Psoas muscle (tissue), 7 donors: ENCODE measurements at regions not wholly inside any gene's neighbourhood (a gene's known extent, or its start where the extent isn't known, plus 50 kb on each side); places are given as distances from the start of the nearest gene placed in this dataset.

Experiments
- ATAC-seq, 4 donors: fragments of 200-7000 bp; cut with Tn5 transposase; one replicate each; pipeline ENCODE4 v1.9.1; 2020; ENCODE audit warnings: moderate library complexity in 3 of 4, mild to moderate bottlenecking in 2 of 4
- DNase-seq, 2 donors: peaks; one replicate each; pipeline ENCODE4 v3.0.0-alpha.2; 2020
- H3K27ac ChIP-seq: fragments of 200-600 bp; one replicate; pipeline ENCODE4 v1.8.0; 2022
- H3K27me3 ChIP-seq, 3 donors: fragments of 200-600 bp in 1 of 3; one replicate each; pipeline versions ENCODE4 v1.6.1 to v1.8.0; 2013 to 2022; ENCODE audit warnings: low read length in 2 of 3, mild to moderate bottlenecking in 2 of 3, moderate library complexity in 1 of 3; ENCODE audit not compliant: insufficient read depth in 3 of 3
- H3K36me3 ChIP-seq, 2 donors: fragments of 200-600 bp in 1 of 2; one replicate each; pipeline versions ENCODE4 v1.6.1 to v1.8.0; 2013 to 2022; ENCODE audit warnings: low read depth in 1 of 2, mild to moderate bottlenecking in 1 of 2, moderate library complexity in 1 of 2; ENCODE audit not compliant: insufficient read depth in 1 of 2
- H3K4me1 ChIP-seq: fragments of 200-600 bp; one replicate; pipeline ENCODE4 v1.8.0; 2022
- H3K4me3 ChIP-seq: fragments of 200-600 bp; one replicate; pipeline ENCODE4 v1.8.0; 2022; ENCODE audit warnings: mild to moderate bottlenecking
- H3K9me3 ChIP-seq: fragments of 200-600 bp; one replicate; pipeline ENCODE4 v1.8.0; 2022
- CTCF ChIP-seq: fragments of 200-600 bp; IDR thresholded peaks from one replicate; pipeline ENCODE4 v1.8.0; 2022; ENCODE audit warnings: antibody characterized with exemption
- WGBS, 3 donors: extraction: QIAGEN DNeasy Blood & Tissue Kit; methylation state at CpG; one replicate each; pipeline versions ENCODE4 v1.1.6 to v1.1.7; 2013; 5-methylcytosine and 5-hydroxymethylcytosine counted together
- intact Hi-C, 2 donors: fragments of 100-400 bp; cut with DNase I; formaldehyde crosslinking; loops; one replicate each; pipeline versions ENCODE4 v1.11.0 to v1.14.2; 2022
- donor health status: healthy with polysubstance abuse.
- donor health status: DM: no; HTN: no; CAD: no; lungs with moderate emphysema.
- donor health status: Bipolar disorder and iron deficiency.
- donor health status: healthy.
- donor health status: DM: yes; HTN: yes; CAD: no.
- donor health status: DM: no; HTN: no; CAD: no.
- donor health status: DM: yes; HTN: yes; CAD: no.

GRCh38 chr13:88417801-88418200, 746.6 kb downstream of the SLITRK5 start:
- no peak overlapping the region for H3K27ac ChIP-seq
- no peak for TF ChIP-seq CTCF
- intact Hi-C loops: no loop called here
- H3K9me3 ChIP-seq: no peaks in the 10 kb centered on the region
- no peak overlapping the region for H3K4me3 ChIP-seq
- WGBS, 3 donors: 38 to 96% (median 93%) methylated on average over 1 of the region's 1 CpG
- DNase-seq (no peak), ATAC-seq (no peak)
- no peaks in the 10 kb centered on the region for H3K36me3 ChIP-seq
- H3K4me1 ChIP-seq: no peaks in the 10 kb centered on the region
- no peaks in the 10 kb centered on the region for H3K27me3 ChIP-seq

GRCh38 chr13:88424463-88424862, 753.3 kb downstream of the SLITRK5 start:
- H3K9me3 ChIP-seq: peaks cover 3% of the 10 kb centered on the region
- H3K4me3 ChIP-seq: no peak overlapping the region
- no peak for TF ChIP-seq CTCF
- peaks cover 0 to 1% (median 0%) of the 10 kb centered on the region in 3 donors for H3K27me3 ChIP-seq
- no peak for DNase-seq
- H3K4me1 ChIP-seq: no peaks in the 10 kb centered on the region
- ATAC-seq: no peak
- no peak overlapping the region for H3K27ac ChIP-seq
- H3K36me3 ChIP-seq: no peaks in the 10 kb centered on the region
- intact Hi-C loops: no loop called here

GRCh38 chr13:88426661-88427060, 755.5 kb downstream of the SLITRK5 start:
- Histone ChIP-seq H3K27ac (no peak overlapping the region), H3K9me3 (peaks cover 3% of the 10 kb centered on the region), H3K27me3 (peaks cover 0 to 1% (median 0%) of the 10 kb centered on the region in 3 donors), H3K4me1 (no peaks in the 10 kb centered on the region), H3K4me3 (no peak overlapping the region), H3K36me3 (no peaks in the 10 kb centered on the region)
- no peak for DNase-seq
- no peak for TF ChIP-seq CTCF
- ATAC-seq: no peak
- intact Hi-C loops: no loop called here

- no peak overlapping the region for H3K4me3 ChIP-seq
- H3K9me3 ChIP-seq: peaks cover 3% of the 10 kb centered on the region
- no peak for DNase-seq
- intact Hi-C loops: no loop called here
- no peak for ATAC-seq
- no peak overlapping the region for H3K27ac ChIP-seq
- TF ChIP-seq CTCF: no peak
- 50 to 58% (median 58%) methylated on average over 2 of the region's 2 CpGs for WGBS, 3 donors
- H3K4me1 ChIP-seq: no peaks in the 10 kb centered on the region
- H3K36me3 ChIP-seq: no peaks in the 10 kb centered on the region
- H3K27me3 ChIP-seq: peaks cover 0 to 1% (median 0%) of the 10 kb centered on the region in 3 donors
Measured at GRCh38 chr13:88429862-88430261, 758.7 kb downstream of the SLITRK5 start.

- H3K4me3 ChIP-seq: no peak overlapping the region
- intact Hi-C loops: no loop called here
- ATAC-seq: no peak
- no peaks in the 10 kb centered on the region for H3K9me3 ChIP-seq
- no peaks in the 10 kb centered on the region for H3K27me3 ChIP-seq
- no peaks in the 10 kb centered on the region for H3K36me3 ChIP-seq
- no peaks in the 10 kb centered on the region for H3K4me1 ChIP-seq
- no peak overlapping the region for H3K27ac ChIP-seq
- no peak for TF ChIP-seq CTCF
- DNase-seq: no peak
- WGBS, 3 donors: 88 to 90% (median 90%) methylated on average over 6 of the region's 6 CpGs
Measured at GRCh38 chr13:88434953-88435352, 763.8 kb downstream of the SLITRK5 start.
